ENCODE measurements at regions not wholly inside any gene's neighbourhood (a gene's known extent, or its start where the extent isn't known, plus 50 kb on each side); places are given as distances from the start of the nearest gene placed in this dataset.

DNA sequence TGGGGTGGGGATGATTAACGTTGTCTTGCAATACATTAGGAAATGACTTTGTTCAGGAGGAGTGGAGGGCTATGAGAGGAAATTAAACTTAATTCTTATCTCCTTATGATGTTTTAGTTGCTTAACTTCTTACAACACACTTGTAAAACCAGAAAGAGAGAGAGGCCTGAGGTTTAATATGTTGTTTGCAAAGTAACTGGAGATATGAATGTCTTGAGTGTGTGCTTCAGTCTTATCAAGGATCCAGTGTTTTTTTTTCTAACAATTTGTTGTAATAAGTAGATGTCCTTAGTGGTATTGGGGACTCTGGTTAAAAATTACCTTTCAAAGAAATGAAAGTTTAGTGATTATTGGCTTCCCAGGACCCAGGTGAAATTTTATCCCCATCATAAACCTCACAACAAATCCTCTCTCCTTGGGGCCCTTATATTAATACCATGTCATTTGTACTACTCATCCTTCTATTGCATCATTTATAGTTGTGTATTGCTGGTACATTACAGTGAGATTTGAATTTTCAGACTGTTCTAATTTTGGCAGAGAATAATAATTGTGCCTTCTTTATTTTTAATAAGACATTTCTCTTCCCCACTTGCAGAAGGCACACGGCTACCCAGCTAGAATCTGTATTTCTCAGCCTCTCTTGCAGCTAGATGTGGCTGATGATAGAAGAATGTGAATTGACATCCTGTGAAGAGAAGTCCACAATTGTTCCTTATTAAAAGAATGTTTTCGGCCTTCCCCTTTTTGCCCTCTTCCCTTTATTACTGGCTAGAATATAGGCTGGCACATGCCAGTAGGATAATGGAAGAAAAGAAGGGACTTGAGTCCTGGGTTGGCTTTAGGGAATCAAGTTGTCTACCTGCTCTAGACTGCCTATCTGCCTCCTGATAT is 91.9 kb upstream of the CXCR4 start:
- no peak for FAIRE-seq

DNA sequence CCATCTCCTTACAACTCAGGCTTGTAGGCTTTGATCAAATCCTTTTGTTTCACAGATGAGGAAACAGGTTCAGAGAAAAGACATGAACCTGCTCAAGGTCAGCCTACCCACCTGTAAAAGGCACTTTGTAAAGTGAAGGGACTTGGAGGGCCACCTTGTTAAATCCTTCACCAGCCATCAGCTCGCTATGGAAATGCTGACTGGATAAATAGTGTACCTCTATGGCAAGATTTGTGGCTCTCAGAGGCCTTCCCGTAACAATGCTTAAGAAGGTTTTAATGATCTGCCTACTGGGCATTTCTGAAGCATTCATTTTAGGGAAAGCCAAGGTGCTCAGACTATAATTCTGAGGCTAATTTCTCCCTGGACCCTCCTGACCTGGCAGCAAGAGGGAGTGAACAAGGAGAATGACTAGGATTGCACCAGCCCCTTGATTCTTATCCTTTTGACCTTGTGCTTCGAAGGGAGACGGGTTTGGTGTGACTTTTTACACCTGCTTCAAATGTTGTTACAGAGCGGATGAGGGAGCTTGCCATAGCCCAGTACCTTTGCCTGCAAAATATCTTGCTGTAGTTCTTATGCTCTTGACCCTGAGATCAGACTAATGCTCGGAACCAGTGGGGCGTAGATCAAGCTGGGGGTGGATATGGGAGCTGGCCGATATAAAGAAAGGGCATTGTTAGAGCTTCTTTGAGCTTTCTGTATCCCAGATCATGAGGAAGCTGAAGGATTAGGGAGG is 90.9 kb upstream of the CXCR4 start:
- FAIRE-seq, result no peak

DNA sequence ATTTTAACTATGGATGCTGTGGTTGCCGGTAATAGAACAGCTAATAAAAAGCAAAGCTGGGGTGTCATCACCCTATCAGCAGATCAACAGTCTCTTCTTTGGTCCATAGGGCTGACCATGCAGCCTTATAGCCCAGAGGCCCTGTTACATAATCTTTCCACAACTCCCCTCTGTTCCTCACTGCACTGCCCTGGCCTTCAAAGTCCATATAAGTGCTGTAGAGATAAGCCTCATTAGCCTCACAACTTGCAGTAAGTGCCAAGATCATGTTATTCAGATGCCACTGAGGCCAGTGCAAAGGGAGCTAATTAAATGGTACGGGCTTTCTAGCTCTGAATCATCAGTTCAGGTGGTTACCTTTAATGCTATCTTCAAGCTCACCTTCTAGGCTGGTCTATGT is 89.7 kb upstream of the CXCR4 start:
- no peak for FAIRE-seq

DNA sequence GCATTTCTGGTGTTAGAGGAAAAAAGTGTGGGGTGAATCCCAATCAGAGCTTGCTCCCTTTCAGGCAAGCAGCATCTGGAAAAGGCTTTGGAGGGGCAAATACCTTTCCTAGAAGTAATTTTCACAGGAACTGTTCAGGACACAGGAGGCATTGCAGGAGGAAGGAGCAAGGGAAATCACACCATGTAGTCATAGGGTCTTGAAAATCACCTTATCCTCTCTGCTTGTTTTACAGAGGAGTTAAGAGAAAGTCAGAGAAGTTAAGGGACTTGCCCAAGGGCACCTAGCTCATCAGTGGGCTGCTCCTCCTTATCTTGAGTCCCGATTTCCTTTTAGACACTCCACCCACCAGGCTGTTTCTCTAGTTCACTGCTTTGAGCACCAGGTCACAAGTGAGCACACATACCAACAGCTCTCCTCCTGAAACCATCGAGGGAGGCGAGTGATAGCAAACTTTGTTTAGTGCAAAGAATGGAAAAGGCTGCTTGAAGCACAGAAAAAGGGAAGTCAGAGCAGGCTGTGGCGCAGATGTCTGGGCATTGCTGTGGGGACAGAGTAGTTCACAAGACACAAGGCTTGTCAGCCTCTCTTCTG is 89.2 kb upstream of the CXCR4 start:
- no peak for FAIRE-seq

DNA sequence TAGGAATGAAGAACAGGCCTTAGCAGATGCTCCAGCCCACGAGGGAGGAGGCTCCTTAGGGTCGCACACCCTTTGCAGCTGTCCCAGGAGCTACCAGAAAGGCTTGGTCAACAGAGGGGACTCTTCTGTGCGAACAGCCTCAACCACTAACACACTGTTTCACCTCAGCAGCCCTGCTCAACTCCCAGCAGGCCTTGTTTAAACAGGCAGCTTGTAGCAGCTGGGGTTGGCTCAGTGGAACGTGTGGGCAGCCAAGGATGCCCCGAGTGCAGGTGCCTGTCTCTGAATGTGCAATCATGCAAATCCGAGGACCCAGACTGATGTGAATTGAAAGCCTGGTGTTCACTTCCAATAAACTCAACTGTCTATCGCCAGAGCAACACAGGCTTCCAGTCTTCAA is 88.7 kb upstream of the CXCR4 start:
- no peak for FAIRE-seq

DNA sequence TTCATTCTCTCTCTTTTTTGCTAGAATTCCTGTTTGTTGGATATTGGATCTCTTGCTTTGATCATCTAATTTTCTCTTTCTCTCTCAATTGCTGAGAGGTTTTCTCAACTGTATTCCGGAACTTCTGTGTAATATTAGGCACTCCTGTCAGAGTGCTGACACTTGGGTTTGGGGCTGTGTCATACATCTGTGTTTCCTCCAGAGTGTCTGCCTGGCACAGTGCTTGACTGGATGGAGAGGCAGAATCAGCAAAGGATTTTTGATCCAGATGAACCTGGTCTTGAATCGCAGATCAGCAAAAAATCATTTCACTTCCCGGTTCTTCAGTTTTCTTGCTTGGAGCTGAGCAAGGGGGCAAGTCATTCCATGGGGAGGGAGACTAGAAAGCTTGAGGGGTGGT is 87.7 kb upstream of the CXCR4 start:
- no peak for FAIRE-seq

DNA sequence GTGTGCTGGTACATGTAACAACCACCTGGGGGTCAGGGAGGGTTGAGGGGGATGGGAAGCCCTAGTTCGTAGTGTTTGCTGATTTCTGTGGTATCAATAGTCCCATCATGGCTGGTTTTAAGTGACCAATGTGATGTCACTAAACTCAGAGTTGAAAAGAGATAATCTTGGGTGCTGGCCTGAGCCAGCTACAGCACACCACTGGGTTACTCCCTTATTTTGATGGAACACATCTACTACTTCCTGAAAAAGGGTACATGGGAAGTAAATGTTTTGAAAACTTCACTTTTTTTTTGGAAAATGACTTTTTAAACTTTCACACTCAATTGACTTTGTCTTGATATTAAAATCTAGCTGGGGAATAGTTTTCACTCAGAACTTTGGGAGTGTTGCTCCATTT is 87.0 kb upstream of the CXCR4 start:
- no peak for FAIRE-seq

DNA sequence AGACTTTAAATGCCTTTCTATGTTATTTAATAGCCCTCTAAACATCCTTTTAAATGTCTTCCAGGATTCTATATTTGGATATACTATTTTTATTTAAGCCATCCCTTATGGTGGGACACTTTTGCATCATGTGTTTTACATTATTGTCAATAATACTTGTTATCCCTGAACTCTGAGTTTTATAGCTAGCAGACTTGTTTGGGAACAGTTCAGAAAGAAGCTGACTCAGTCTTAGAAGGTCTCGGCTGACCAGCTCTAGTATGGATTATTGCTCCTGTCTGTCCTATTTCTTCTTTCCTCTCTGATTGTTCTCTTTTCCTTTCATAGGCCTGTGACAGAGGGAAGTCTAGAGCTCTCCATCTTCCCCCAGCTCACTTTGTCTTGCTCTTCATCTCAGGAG is 77.3 kb upstream of the CXCR4 start:
- FAIRE-seq, result no peak

DNA sequence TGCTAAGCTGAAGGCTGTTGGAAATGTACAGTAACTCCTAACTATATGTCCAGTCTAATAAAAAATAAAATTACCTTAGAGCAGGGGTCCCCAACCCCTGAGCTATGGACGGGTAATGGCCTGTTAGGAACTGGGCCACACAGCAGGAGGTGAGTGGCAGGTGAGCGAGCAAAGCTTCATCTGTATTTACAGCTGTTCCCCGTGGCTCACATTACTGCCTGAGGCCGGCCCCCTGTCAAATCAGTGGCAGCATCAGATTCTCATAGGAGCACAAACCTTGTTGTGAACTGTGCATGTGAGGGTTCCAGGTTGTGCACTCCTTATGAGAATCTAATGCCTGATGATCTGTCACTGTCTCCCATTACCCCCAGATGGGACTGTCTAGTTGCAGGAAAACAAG is 73.1 kb upstream of the CXCR4 start:
- no peak for FAIRE-seq

DNA sequence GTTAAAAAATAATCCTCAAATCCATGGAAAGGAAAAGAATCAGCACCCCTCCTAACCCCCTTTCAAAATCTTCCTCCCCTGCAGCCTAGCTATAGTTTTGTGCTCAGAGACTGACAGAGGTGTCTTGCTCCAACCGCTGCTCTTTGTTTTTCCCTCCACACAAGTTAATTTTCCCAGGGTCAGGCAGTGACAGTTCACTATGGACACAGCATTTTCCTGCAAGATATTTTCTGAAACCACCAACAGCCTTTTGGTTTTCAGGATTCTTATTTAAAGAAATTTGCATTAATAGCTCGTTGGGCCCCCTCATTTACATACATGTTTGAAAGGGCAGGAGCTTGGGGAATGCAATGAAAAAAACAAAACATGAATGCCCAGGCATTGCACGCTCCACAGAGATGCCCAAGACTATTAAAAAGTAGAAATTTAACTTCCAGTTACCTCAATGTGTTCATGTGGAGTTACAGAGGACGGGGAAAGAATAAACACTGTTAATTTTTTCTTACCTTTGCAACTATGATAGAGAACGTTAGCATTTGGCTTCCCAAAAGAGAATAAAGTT is 71.4 kb upstream of the CXCR4 start:
- FAIRE-seq, result no peak

DNA sequence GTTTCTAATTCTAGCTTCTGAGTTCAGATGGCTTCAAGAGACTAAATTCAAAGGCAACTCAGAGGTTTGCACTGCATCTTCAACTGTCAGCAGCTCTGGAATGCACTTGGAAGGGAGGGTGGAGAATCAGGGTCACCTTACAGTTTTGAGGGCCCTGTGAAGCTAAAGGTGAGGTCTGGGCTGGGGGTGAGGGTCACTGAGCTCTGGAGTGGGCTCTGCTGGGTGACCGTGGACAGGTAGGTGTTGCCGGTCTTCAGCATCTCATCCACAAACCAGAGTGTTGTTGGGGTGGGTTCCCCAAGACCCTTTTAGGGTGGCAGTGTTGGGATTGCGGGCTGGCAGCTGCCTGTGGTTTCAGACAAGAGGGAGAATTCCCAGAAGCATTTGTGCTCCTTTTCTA is 70.1 kb upstream of the CXCR4 start:
- no peak for FAIRE-seq

DNA sequence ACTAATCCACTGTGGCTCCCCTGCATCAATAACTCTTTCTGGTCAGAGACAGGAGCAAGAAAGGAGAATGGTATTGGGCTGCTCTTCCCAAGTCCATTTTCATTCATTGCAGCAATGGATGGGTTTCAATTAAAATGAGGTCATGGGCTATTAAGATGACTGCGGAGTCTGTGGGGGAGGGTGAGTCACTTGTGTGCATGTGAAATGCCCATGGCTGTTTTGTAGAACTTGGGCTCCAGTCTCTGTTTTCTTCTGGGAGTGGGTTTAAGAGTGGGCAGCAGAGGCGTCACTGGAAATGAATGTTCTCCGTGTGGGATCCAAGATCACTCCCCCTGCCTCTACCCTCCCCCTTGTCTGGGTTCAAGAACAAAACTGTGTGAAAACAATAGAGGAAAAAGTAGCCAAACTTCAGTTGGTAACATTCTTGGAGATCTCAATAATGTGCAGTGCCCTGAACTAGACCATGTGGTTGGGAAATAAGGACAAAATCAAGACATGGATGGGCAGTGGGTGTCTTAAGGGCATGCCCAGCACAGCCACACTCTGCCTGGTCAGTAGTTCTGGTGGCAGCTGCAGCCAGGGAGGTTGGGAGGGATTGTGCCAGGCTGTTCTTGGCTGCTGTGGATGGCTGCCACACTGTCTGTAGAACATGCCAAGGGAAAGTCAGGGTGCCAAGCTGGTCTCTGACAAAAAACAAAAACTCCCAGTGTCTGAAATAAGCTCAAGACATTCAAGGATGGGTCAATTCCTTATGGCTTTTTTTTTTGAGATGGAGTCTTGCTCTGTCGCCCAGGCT is 68.2 kb upstream of the CXCR4 start:
- no peak for FAIRE-seq

DNA sequence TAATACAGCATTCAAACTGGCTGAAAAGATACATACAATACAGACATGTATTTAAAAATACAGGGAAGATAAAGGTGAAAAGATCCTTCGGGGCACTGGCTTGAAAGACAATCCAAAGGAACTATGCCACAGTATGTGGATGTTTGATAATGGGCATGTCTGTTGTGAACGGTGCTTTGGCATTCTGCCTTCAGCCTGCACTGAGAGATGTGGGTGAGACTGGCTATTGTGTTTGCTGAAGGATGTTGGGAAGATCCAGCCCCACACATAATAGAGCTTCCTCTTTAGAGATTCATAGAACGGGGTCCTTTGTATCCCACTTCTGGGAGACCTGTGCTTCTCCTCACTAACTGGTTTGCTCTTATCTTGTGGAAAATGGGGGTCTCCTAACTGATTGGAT is 65.1 kb upstream of the CXCR4 start:
- no peak for FAIRE-seq

DNA sequence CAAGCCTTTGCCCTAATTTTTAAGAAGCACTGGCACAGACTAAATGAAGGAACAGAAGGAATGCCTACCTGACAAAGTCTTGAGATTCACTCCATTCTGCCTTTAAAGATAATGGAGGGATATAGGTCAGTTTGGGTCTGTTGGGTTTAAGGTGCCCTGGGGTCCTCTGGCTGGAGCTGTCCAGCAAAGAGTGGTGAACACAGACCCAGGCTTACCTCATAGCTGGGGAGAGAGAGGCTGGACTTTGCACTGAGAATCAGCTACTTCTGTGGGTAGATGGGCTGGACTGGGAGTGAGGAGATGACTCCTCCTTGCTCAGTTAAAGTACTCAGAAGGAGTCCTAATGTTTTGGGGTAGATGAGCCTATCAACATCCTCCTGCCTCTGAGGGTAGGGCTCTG is 64.4 kb upstream of the CXCR4 start:
- no peak for FAIRE-seq

DNA sequence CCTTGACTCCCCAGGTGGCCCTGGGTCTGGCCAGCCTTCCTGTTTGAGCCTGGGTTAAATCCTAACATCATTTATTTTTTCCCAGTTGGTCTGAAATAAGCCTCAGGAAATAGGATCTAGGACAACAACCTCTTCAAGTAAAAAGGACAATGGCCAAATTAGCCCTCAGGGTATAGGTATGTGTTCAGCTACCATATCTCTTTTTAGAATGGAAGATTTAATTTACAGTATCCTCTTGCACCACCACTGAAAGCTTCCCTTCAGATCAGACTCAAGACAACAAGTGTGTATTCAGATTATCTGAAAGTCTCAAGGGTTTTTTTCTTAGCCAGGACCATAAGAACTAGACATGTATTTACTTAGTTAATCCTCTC is 61.6 kb upstream of the CXCR4 start:
- FAIRE-seq, result no peak

DNA sequence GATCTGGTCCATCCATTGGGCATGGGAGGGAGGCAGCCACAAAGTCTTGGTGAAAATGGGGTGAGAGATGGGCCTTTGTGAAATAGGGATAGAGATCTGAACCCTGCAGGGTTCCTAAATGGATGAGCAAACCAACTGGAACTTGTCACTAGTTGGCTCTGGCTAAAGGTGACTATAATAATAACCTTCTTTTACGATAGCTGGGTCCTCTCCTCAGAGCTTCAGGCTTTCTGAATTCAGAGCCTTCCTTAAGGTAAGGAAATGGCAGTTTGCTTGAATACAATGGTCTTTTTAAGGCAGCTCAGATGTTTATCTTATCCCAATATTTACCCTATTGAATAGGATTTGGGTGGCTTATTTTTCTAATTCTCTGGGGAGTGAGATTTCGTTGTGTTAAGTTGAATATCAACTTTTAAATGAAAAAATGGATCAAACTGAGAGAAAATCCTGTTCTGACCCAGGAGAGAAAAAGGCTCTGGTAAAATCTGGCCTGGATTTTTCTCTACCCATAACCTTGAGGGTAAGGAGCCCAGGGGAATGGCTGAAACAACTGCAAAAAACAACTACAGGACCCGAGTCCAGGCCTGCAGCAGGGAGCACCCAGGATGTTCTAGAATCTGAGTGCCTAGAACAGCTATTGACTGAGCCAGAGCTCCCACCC is 61.1 kb upstream of the CXCR4 start:
- FAIRE-seq, result no peak

DNA sequence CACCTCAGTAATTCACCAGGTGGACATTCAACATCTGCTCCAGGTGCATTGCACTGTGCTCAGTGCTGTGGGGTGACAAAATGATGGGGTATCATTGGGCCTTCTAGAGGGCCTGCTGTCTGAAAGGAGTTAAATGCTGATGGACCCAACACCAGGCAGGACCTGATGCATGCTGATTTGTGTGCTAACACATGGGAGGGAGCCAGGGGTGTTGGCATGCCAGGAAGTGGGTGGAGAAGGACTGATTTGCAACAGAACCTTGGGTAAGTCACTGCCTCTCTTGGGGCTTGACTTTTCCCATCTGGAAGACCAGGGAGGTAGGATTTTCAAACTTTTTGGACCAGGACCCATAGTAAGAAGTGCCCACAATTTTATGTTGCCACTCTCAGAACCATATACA is 57.9 kb upstream of the CXCR4 start:
- no peak for FAIRE-seq

DNA sequence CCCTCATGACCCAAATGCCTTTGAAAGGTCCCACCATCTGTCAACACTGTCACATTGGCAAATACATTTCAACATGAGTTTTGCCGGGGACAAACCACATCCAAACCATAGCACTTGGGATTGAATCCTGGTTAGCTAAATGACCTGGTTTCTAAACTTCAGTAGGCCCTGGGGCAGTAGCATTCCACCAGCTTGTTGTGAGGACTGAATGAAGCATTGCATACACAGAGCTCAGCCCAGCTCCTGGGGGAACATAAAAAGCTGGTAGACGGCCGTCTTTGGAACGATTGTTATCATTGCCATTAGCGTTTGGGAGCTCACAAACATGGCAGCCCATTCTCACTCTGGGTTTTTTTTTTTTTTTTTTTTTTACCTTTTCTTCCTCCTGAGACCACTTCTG is 57.5 kb upstream of the CXCR4 start:
- FAIRE-seq, result no peak

DNA sequence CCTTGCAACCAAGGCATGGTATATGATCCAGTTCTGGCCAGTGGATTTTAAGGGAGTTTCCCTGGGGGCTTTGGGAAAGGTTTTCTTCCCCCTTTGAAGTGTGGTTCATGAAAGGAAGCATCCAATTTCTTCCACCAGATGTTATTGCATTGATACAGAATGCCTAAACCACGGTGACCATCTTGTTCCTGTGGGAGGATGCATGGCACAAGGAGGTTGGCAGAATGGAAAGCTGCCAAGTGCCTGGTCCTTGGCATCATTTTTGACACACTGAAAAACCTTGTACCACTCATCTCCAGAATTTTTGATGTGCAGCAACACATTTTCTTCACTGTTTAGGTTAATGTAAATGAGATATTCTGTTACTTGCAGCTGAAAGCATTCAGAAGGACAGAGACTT is 55.2 kb upstream of the CXCR4 start:
- no peak for FAIRE-seq

DNA sequence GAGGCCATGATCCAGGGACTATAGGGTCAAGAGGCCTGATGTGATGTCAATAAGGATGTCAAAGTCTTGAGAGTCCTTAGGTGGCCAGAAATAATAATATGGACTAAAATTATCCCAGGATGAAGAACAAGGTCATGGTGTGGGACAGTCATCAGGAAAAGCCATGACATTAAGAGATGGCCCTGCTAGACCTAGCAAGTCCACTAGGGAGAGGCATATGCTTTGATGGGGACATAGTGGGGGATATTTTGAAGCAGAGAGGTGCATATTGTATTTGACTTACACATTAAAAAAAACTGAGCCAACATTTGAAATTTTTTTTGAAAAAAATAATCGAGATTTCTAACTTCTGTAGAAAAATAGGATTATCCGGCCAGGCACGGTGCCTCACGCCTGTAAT is 53.3 kb upstream of the CXCR4 start:
- FAIRE-seq, result no peak

DNA sequence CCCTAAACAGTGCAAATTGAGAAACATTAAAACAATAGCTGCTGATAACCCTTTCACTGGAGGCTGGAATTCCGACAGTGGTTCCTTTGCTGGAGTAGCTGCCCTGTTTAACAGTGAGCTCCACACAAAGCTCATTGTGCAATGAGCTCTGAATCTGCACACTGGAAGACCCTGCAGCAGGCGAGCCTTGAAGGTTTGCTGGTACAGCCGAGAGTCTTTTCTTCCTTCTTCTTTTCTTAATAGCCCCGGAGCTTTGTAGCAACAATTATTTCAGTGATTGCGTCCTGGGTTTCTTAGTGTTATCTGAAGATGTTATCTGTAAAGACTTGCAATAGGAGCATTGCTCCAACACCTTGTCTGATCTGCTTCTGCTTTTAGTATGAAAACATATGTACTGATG is 50.8 kb upstream of the CXCR4 start:
- FAIRE-seq, result no peak

DNA sequence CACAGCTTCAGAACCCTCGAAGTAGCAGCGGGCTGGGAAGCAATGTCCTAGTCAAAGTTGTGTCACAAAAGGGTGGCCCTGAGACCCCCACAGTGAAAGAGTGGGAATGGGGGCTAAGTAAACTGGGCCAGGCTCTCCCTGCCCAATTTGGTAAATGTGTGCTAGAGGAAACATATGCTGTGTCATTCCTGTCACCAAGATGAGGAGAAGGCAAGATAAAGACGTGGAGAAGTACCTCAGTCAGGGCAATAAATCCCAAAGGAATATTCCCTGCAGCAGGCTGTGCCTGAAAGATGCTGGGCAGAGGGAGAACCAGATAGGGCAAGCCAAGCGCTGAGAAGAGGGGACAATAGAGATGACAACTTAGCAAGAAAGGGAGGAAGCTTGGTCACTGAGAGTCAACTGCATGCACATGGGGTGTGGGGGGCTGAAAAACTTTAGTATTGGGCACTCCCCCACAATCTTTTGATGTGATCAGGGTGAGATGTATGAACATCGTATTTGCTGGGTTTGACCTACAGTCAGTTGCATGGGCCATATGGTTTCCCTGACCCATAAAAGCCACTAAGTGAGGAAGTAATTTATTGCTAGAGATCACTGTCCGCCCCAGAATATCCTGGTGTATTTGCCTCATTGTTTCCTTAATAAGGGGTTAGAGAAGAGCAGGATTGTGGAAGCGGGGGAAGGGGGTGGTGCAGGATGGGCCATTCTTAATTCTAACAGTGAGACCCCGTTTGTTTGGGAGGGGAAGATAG is 49.9 kb upstream of the CXCR4 start:
- FAIRE-seq, result no peak
